Neural progenitor cell (in vitro differentiated cells): ENCODE measurements at regions not wholly inside any gene's neighbourhood (a gene's known extent, or its start where the extent isn't known, plus 50 kb on each side); places are given as distances from the start of the nearest gene placed in this dataset.

ENCODE experiments used
- DNase-seq: peaks from one replicate; pipeline ENCODE4 v3.0.0-alpha.2; 2016; ENCODE audit warnings: low spot score
- H2AFZ ChIP-seq: fragments of 200-600 bp; sonication (generic); replicated peaks from 2 replicates; pipeline ENCODE4 v1.6.1; 2016; ENCODE audit warnings: antibody characterized with exemption
- H3F3A ChIP-seq: fragments of 200-600 bp; sonication (generic); 2 replicates; pipeline ENCODE4 v1.6.1; 2016; ENCODE audit warnings: antibody characterized with exemption, low read depth
- H3K27ac ChIP-seq: fragments of 200-600 bp; sonication (generic); 2 replicates; pipeline ENCODE4 v1.5.1; 2016; ENCODE audit warnings: mild to moderate bottlenecking
- H3K27me3 ChIP-seq: fragments of 200-600 bp; sonication (generic); 2 replicates; pipeline ENCODE4 v1.6.1; 2016; ENCODE audit warnings: mild to moderate bottlenecking, moderate library complexity
- H3K36me3 ChIP-seq: fragments of 200-600 bp; sonication (generic); 2 replicates; pipeline ENCODE4 v1.5.1; 2016
- H3K4me1 ChIP-seq: fragments of 200-600 bp; sonication (generic); 2 replicates; pipeline ENCODE4 v1.6.1; 2016; ENCODE audit warnings: mixed run types
- H3K4me2 ChIP-seq: fragments of 200-600 bp; sonication (generic); 2 replicates; pipeline ENCODE4 v1.6.1; 2016
- H3K4me3 ChIP-seq: fragments of 200-600 bp; sonication (generic); 2 replicates; pipeline ENCODE4 v1.5.1; 2016
- H3K79me2 ChIP-seq: fragments of 200-600 bp; sonication (generic); 2 replicates; pipeline ENCODE4 v1.6.1; 2016; ENCODE audit warnings: low read depth
- H3K9ac ChIP-seq: fragments of 200-600 bp; sonication (generic); 2 replicates; pipeline ENCODE4 v1.6.1; 2016
- H3K9me3 ChIP-seq: fragments of 200-600 bp; sonication (generic); 2 replicates; pipeline ENCODE4 v1.5.1; 2016; ENCODE audit warnings: low read depth
- H4K20me1 ChIP-seq: fragments of 200-600 bp; sonication (generic); 2 replicates; pipeline ENCODE4 v1.6.1; 2016; ENCODE audit warnings: low read depth
- H3K27ac Mint-ChIP-seq: 3 replicates; pipeline ENCODE4 v1.8.0; 2021; ENCODE audit warnings: mixed read lengths
- H3K27me3 Mint-ChIP-seq: 2 replicates; pipeline ENCODE4 v1.8.0; 2022; ENCODE audit warnings: low read depth, mild to moderate bottlenecking, inconsistent platforms, moderate library complexity, mixed read lengths; ENCODE audit not compliant: insufficient read depth
- H3K36me3 Mint-ChIP-seq: 3 replicates; pipeline ENCODE4 v1.8.0; 2021; ENCODE audit warnings: mixed read lengths
- H3K4me1 Mint-ChIP-seq: 3 replicates; pipeline ENCODE4 v1.8.0; 2021; ENCODE audit warnings: mixed read lengths
- H3K4me3 Mint-ChIP-seq: 3 replicates; pipeline ENCODE4 v1.8.0; 2021; ENCODE audit warnings: mild to moderate bottlenecking, moderate library complexity, mixed read lengths
- H3K9me3 Mint-ChIP-seq: 3 replicates; pipeline ENCODE4 v1.8.0; 2020; ENCODE audit warnings: mixed read lengths
- CTCF ChIP-seq: fragments of 200-600 bp; sonication (generic); IDR thresholded peaks from 2 replicates; pipeline ENCODE4 v1.5.1; 2017; ENCODE audit warnings: antibody characterized with exemption, mild to moderate bottlenecking
- EZH2 ChIP-seq: fragments of 200-600 bp; sonication (generic); IDR thresholded peaks from 2 replicates; pipeline ENCODE4 v1.6.1; 2017; ENCODE audit warnings: antibody characterized with exemption, mild to moderate bottlenecking, moderate library complexity
- EZH2phosphoT487 ChIP-seq: fragments of 200-600 bp; sonication (generic); IDR thresholded peaks from 2 replicates; pipeline ENCODE4 v1.6.1; 2017; ENCODE audit warnings: antibody characterized with exemption

GRCh38 chr22:22954656-22955055 lies 67.0 kb downstream of the IGLL5 start:
- H3K27ac Mint-ChIP-seq: no peak overlapping the region
- Histone ChIP-seq H3K9me3 (no peaks in the 10 kb centered on the region), H3K27ac (no peak overlapping the region), H3K27me3 (peaks cover 87% of the 10 kb centered on the region), H3K4me1 (peaks cover 12% of the 10 kb centered on the region), H3K4me3 (no peak overlapping the region), H3F3A (peaks cover 21% of the 10 kb centered on the region), H2AFZ (no peak overlapping the region), H3K9ac (no peak overlapping the region), H3K36me3 (no peaks in the 10 kb centered on the region), H3K4me2 (peak overlapping the region; percentile 37), H3K79me2 (no peaks in the 10 kb centered on the region), H4K20me1 (no peaks in the 10 kb centered on the region)
- peaks cover 6% of the 10 kb centered on the region for H3K9me3 Mint-ChIP-seq
- peak; percentile 71 for DNase-seq
- peaks cover 29% of the 10 kb centered on the region for H3K4me1 Mint-ChIP-seq
- H3K27me3 Mint-ChIP-seq: peaks cover 20% of the 10 kb centered on the region
- no peak overlapping the region for H3K4me3 Mint-ChIP-seq
- TF ChIP-seq EZH2: no peak
- peak; percentile 65 for TF ChIP-seq CTCF
- H3K36me3 Mint-ChIP-seq: no peaks in the 10 kb centered on the region

- Mint-ChIP-seq H3K27ac (peak overlapping the region; percentile 21), H3K4me1 (peaks cover 29% of the 10 kb centered on the region), H3K9me3 (peaks cover 6% of the 10 kb centered on the region), H3K4me3 (no peak overlapping the region), H3K27me3 (peaks cover 20% of the 10 kb centered on the region), H3K36me3 (no peaks in the 10 kb centered on the region)
- DNase-seq: no peak
- Histone ChIP-seq H3K4me1 (peaks cover 12% of the 10 kb centered on the region), H3K36me3 (no peaks in the 10 kb centered on the region), H2AFZ (no peak overlapping the region), H3K27me3 (peaks cover 80% of the 10 kb centered on the region), H3K4me2 (no peak overlapping the region), H3K27ac (no peak overlapping the region), H3K4me3 (no peak overlapping the region), H3F3A (peaks cover 21% of the 10 kb centered on the region), H3K9me3 (no peaks in the 10 kb centered on the region), H3K9ac (no peak overlapping the region), H4K20me1 (no peaks in the 10 kb centered on the region), H3K79me2 (no peaks in the 10 kb centered on the region)
- TF ChIP-seq EZH2phosphoT487: no peak
- TF ChIP-seq CTCF: no peak
- TF ChIP-seq EZH2: no peak
Measured at GRCh38 chr22:22955276-22955798, 67.7 kb downstream of the IGLL5 start.

GRCh38 chr22:22955866-22956535 lies 68.4 kb downstream of the IGLL5 start:
- Histone ChIP-seq H3K27ac (no peak overlapping the region), H3K4me1 (peaks cover 12% of the 10 kb centered on the region), H3K9me3 (no peaks in the 10 kb centered on the region), H3K27me3 (peaks cover 76% of the 10 kb centered on the region), H3K4me3 (no peak overlapping the region), H3F3A (peaks cover 21% of the 10 kb centered on the region), H3K79me2 (no peaks in the 10 kb centered on the region), H2AFZ (no peak overlapping the region), H3K4me2 (no peak overlapping the region), H4K20me1 (no peaks in the 10 kb centered on the region), H3K36me3 (no peaks in the 10 kb centered on the region), H3K9ac (no peak overlapping the region)
- Mint-ChIP-seq H3K4me1 (peaks cover 29% of the 10 kb centered on the region), H3K27ac (no peak overlapping the region), H3K9me3 (peaks cover 10% of the 10 kb centered on the region), H3K27me3 (peaks cover 20% of the 10 kb centered on the region), H3K4me3 (no peak overlapping the region), H3K36me3 (no peaks in the 10 kb centered on the region)
- DNase-seq: peak; percentile 85
- peak; percentile 42 for TF ChIP-seq EZH2
- peak; percentile 85 for TF ChIP-seq CTCF
- TF ChIP-seq EZH2phosphoT487: no peak
